ENCODE measurements at regions not wholly inside any gene's neighbourhood (a gene's known extent, or its start where the extent isn't known, plus 50 kb on each side); places are given as distances from the start of the nearest gene placed in this dataset.

DNA sequence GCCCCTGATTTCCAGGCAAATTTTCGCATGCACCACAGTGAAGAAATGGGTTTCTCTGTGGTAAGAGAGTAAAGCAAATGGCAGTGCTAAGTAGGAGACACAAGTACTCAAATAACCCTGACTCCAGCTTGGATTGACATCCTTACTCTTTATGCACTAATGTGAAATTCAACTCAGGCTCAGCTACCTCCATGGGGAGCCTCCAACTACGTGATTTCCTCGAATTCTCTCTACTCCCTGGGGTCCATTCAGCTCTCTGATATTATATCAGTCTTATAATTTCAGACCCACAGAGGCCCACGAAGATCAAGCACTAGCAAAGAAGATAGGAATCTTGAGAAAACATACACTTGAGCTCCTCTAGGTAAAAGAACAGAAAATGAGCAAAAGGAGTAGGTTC is 407.6 kb upstream of the CCDC54 start:
- TF ChIP-seq POLR2A (IDR thresholded peaks at IDR 0.05; ENCODE audit: low read depth, low read length): no peak
- no peak for TF ChIP-seq TAF1 (IDR thresholded peaks at IDR 0.05; ENCODE audit: low read depth, low read length)
- no peak for TF ChIP-seq POU2F2 (IDR thresholded peaks at IDR 0.05; ENCODE audit: low read depth, low read length)
- no peak for TF ChIP-seq POLR2AphosphoS5 (IDR thresholded peaks at IDR 0.05; ENCODE audit: low read depth, low read length)
- TF ChIP-seq SPI1 (IDR thresholded peaks at IDR 0.05; ENCODE audit: low read depth, low read length): no peak

Measured in GM12891 (cell line).